Rectal smooth muscle tissue (tissue), 1 donor: ENCODE measurements at regions not wholly inside any gene's neighbourhood (a gene's known extent, or its start where the extent isn't known, plus 50 kb on each side); places are given as distances from the start of the nearest gene placed in this dataset.

ENCODE experiments used
- H3K27ac ChIP-seq: one replicate; pipeline ENCODE4 v1.7.0; 2013; ENCODE audit warnings: low read depth, low read length, inconsistent platforms
- H3K27me3 ChIP-seq: one replicate; pipeline ENCODE4 v1.7.0; 2013; ENCODE audit warnings: low read length; ENCODE audit not compliant: control insufficient read depth, insufficient read depth
- H3K36me3 ChIP-seq: one replicate; pipeline ENCODE4 v1.7.0; 2013; ENCODE audit warnings: low read length; ENCODE audit not compliant: control insufficient read depth, insufficient read depth
- H3K4me1 ChIP-seq: one replicate; pipeline ENCODE4 v1.7.0; 2013; ENCODE audit warnings: low read length; ENCODE audit not compliant: control insufficient read depth, insufficient read depth
- H3K4me3 ChIP-seq: one replicate; pipeline ENCODE4 v1.7.0; 2013; ENCODE audit warnings: low read length
- H3K9ac ChIP-seq: one replicate; pipeline ENCODE4 v1.7.0; 2013; ENCODE audit warnings: low read length

- Histone ChIP-seq H3K9ac (no peak overlapping the region), H3K27me3 (no peaks in the 10 kb centered on the region), H3K36me3 (no peaks in the 10 kb centered on the region), H3K27ac (no peak overlapping the region), H3K4me1 (peaks cover 15% of the 10 kb centered on the region), H3K4me3 (no peak overlapping the region)
Observed at GRCh38 chr12:67829896-67830295, 159.4 kb upstream of the IFNG-AS1 start.

GRCh38 chr12:67832155-67832554, 157.1 kb upstream of the IFNG-AS1 start:
- Histone ChIP-seq H3K9ac (no peak overlapping the region), H3K27me3 (no peaks in the 10 kb centered on the region), H3K4me1 (peaks cover 9% of the 10 kb centered on the region), H3K36me3 (no peaks in the 10 kb centered on the region), H3K4me3 (no peak overlapping the region), H3K27ac (no peak overlapping the region)

- Histone ChIP-seq H3K27ac (no peak overlapping the region), H3K36me3 (no peaks in the 10 kb centered on the region), H3K4me1 (no peaks in the 10 kb centered on the region), H3K4me3 (no peak overlapping the region), H3K27me3 (no peaks in the 10 kb centered on the region), H3K9ac (no peak overlapping the region)
Observed at GRCh38 chr12:67833602-67834001, 155.6 kb upstream of the IFNG-AS1 start.

GRCh38 chr12:67837876-67838275, 151.4 kb upstream of the IFNG-AS1 start:
- Histone ChIP-seq H3K27ac (no peak overlapping the region), H3K27me3 (no peaks in the 10 kb centered on the region), H3K9ac (no peak overlapping the region)

GRCh38 chr12:67842124-67842523, 147.1 kb upstream of the IFNG-AS1 start:
- H3K27ac ChIP-seq, result no peak overlapping the region
- H3K9ac ChIP-seq, result no peak overlapping the region
- no peak overlapping the region for H3K4me3 ChIP-seq
- H3K4me1 ChIP-seq, result no peaks in the 10 kb centered on the region
- no peaks in the 10 kb centered on the region for H3K27me3 ChIP-seq
- no peaks in the 10 kb centered on the region for H3K36me3 ChIP-seq

More at GRCh38 chr12:67837876-67838275, 151.4 kb upstream of the IFNG-AS1 start:
- H3K4me3 ChIP-seq, result no peak overlapping the region
- H3K4me1 ChIP-seq, result no peaks in the 10 kb centered on the region
- no peaks in the 10 kb centered on the region for H3K36me3 ChIP-seq

GRCh38 chr12:67843257-67843656, 146.0 kb upstream of the IFNG-AS1 start:
- Histone ChIP-seq H3K36me3 (no peaks in the 10 kb centered on the region), H3K27me3 (no peaks in the 10 kb centered on the region), H3K9ac (no peak overlapping the region), H3K4me3 (no peak overlapping the region), H3K4me1 (no peaks in the 10 kb centered on the region), H3K27ac (no peak overlapping the region)

GRCh38 chr12:67852701-67853100, 136.5 kb upstream of the IFNG-AS1 start:
- Histone ChIP-seq H3K9ac (no peak overlapping the region), H3K4me3 (no peak overlapping the region), H3K36me3 (no peaks in the 10 kb centered on the region), H3K27me3 (no peaks in the 10 kb centered on the region), H3K4me1 (peaks cover 4% of the 10 kb centered on the region), H3K27ac (peak overlapping the region; percentile 7)

GRCh38 chr12:67853204-67853603, 136.0 kb upstream of the IFNG-AS1 start:
- Histone ChIP-seq H3K27ac (peak overlapping the region; percentile 7), H3K4me3 (no peak overlapping the region), H3K4me1 (peaks cover 4% of the 10 kb centered on the region), H3K9ac (no peak overlapping the region), H3K36me3 (no peaks in the 10 kb centered on the region), H3K27me3 (no peaks in the 10 kb centered on the region)

- Histone ChIP-seq H3K4me3 (no peak overlapping the region), H3K9ac (no peak overlapping the region), H3K36me3 (no peaks in the 10 kb centered on the region), H3K4me1 (peaks cover 4% of the 10 kb centered on the region), H3K27ac (no peak overlapping the region), H3K27me3 (no peaks in the 10 kb centered on the region)
Observed at GRCh38 chr12:67854351-67854750, 134.9 kb upstream of the IFNG-AS1 start.

- Histone ChIP-seq H3K9ac (no peak overlapping the region), H3K27me3 (no peaks in the 10 kb centered on the region), H3K4me1 (peaks cover 4% of the 10 kb centered on the region), H3K36me3 (no peaks in the 10 kb centered on the region), H3K27ac (no peak overlapping the region), H3K4me3 (no peak overlapping the region)
Observed at GRCh38 chr12:67855103-67855502, 134.1 kb upstream of the IFNG-AS1 start.

- Histone ChIP-seq H3K9ac (no peak overlapping the region), H3K27ac (no peak overlapping the region), H3K4me1 (no peaks in the 10 kb centered on the region), H3K4me3 (no peak overlapping the region), H3K27me3 (no peaks in the 10 kb centered on the region), H3K36me3 (no peaks in the 10 kb centered on the region)
Observed at GRCh38 chr12:67871231-67871630, 118.0 kb upstream of the IFNG-AS1 start.

GRCh38 chr12:67873355-67873754, 115.9 kb upstream of the IFNG-AS1 start:
- Histone ChIP-seq H3K4me1 (no peaks in the 10 kb centered on the region), H3K4me3 (no peak overlapping the region), H3K27me3 (no peaks in the 10 kb centered on the region), H3K27ac (no peak overlapping the region), H3K36me3 (no peaks in the 10 kb centered on the region), H3K9ac (no peak overlapping the region)

- H3K27me3 ChIP-seq, result no peaks in the 10 kb centered on the region
- no peak overlapping the region for H3K4me3 ChIP-seq
- no peak overlapping the region for H3K9ac ChIP-seq
- H3K36me3 ChIP-seq, result no peaks in the 10 kb centered on the region
- no peaks in the 10 kb centered on the region for H3K4me1 ChIP-seq
- no peak overlapping the region for H3K27ac ChIP-seq
Observed at GRCh38 chr12:67876305-67876915, 112.8 kb upstream of the IFNG-AS1 start.
